GM19240 (cell line): ENCODE measurements at regions not wholly inside any gene's neighbourhood (a gene's known extent, or its start where the extent isn't known, plus 50 kb on each side); places are given as distances from the start of the nearest gene placed in this dataset.

Experiments
- DNase-seq: peaks from one replicate; pipeline ENCODE4 v3.0.0; 2011; ENCODE audit warnings: low spot score; ENCODE audit not compliant: insufficient read length

DNA sequence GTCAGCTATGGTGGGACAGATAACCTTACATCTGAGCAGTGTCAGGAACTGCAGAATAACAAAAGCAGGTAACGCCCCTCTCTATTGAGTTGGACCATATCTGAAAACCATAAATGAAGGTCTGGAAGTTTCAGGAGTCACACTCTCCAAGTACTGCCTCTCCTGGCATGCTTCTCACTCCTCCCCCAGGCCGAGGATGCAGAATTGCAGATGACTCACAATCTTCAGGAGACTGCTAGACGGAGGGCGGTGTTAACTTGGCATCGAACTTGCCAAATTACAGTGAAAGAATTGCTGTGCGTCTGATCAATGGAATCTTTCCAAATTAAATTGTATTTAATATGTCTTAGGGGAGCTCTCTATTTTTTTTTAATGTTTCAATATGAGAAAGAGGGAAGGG lies 67.1 kb upstream of the TRIM2 start:
- DNase-seq = no peak

DNA sequence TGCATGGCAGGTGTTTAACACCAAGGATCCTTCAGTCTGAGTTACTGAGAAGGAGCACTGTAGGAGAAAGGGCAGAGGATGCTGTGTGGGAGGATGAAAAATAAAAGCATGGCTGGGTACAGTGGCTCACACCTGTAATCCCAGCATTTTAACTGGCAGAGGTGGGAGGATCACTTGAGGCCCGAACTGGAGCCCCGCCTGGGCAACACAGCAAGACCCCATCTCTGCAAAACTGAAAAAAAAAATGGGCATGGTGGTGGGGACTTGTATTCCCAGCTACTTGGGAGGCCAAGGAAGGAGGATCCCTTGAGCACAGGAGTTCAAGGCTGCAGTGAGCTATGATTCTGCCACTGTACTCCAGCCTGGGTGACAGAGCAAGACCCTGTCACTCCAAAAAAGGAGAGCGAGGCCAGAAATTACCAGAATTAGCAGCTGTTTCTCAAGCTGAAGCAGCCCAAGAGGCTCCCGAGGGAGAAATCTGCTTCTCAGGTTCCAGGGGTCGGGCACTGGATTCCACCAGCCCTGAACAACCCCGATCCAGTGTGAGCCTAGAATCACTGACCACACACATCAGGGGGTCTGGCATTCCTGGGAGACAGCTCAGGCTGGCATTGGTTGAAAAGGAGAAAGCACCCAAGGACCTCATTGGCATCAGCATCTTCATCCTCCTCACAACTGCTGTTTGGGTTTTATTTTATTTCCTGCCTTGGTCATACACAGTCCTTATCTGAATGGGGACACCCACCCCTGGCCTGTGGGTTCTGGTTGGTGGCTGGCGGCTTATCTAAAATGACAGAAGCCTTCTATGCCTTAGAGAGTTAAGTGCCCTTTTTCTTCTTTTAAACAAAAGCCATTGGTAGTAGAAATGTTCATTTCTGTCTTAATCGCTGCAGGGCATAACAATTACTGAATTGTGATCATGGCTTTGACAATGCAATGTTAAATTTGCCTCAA lies 66.3 kb upstream of the TRIM2 start:
- no peak for DNase-seq

GRCh38 chr4:153138736-153139135 lies 65.5 kb upstream of the TRIM2 start:
- no peak for DNase-seq

DNA sequence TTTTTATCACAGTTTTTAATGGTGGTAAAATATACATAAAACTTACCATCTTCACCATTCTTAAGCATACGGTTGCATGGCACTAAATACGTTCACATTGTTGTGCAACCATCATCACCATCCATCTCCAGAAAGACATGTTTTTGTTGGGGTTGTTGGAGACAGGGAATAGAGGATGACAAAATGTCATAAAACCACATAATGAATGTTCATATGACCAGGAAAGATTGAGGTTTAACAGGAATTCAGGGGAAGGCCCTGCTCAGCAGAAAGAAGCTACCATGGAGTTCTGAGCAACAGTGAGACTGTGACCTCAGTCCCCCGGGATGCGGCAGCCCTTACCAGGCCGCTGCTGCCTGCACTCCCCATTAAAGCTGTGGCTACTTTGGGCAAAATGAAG lies 63.9 kb upstream of the TRIM2 start:
- DNase-seq = no peak

- DNase-seq = no peak
Measured at GRCh38 chr4:153141238-153141637, 63.0 kb upstream of the TRIM2 start.

DNA sequence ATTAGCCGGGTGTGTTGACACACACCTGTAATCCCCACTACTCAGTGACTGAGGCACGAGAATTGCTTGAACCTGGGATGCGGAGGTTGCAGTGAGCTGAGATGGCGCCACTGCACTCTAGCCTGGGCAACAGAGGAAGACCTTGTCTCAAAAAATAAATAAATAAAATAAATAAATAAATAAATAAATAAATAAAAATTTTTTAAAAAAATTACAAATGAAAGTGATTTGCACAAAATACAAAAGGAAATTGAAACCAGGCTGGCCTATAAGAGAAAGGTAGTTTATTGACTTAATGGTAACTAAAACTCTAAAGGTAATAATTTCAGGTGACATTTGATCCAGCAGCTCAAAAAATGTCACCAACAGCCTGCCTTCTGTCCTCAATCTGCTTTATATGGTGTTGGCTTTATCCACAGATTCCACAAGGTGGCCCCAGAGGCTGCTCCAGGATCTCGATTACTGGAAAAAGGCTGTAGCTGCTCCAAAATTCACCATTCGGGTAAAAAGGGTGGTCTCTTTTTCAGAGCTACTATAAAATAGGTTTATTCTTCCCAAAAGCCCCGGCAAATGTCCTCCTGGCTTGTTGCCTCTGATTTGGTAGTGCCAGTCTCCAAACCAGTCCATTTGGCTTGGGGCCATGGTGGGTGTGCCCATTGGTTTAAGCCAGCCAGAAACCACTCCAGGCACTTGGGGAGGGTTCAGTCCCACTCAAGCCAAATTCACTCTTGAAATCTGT lies 61.4 kb upstream of the TRIM2 start:
- no peak for DNase-seq

DNA sequence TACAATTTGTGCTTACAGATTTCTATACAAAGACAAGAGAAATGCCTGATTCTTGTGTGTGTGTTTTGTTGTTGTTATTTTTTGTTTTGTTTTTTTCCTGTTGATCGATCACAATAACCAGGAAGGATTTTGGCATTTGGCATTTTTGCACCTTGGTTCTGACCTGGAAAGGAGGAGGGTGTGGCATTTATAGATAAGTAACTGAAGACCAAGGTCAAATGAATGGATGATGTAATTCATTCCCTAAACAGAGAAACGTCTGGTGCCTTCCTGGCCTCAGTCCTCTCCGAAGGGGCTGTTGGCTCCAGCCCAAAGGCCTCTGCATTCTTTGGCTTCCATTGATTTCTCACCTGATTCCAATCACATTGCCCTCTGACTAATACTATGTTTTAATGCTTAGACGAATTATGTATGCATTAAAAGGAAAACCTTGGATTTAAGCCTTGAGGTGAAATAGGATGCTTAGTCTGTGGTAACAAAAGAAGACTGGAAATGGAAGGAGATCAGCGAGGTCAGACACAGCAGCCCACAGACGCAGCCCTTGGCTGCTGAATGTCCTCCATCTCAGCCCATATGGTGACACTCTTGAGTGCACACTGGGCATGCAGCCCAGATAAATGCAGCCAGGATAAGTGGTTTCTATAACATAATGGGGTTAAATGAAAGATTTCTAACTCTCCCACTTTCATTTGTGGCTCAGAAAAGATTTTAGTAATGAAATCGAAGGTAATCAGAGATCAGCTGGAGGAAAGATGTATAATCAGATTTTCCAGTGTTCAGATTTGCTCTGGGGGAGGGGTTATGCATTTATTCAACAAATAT lies 60.5 kb upstream of the TRIM2 start:
- DNase-seq = no peak

GRCh38 chr4:153146031-153146430 lies 58.2 kb upstream of the TRIM2 start:
- no peak for DNase-seq

DNA sequence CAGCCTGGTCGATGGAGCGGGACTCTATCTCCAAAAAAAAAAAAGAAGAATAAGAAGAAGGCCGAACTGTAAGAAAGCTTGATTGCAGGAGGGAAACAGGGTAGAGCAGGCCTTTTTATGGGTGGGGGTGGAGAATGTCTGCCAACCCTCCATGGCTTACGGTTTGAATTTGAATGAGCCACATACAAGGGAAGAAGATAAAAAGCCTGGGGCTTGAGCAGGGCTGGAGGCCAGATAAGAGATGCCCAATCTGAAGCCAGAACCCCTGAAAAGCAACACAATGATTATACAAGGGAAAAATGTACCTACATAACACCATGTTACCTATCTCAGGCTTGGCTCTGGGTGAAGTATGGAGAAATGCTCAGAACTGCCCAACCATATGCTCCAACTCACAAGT lies 57.3 kb upstream of the TRIM2 start:
- no peak for DNase-seq

DNA sequence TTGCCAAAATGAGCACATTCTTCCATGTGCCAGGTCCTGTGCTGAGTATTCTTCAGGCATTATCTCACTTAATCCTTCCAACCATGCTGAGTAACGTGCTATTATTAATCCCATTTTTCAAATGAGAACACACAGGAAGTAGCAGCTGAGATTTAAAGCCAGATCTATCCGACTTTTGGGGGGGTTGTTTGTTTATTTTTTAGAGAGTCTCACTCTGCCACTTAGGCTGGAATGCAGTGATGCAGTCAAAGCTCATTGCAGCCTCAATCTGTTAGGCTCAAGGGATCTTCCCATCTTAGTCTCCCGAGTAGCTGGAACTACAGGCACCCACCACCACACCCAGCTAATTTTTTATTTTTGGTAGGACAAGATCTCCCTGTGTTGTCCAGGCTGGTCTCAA lies 55.5 kb upstream of the TRIM2 start:
- no peak for DNase-seq

DNA sequence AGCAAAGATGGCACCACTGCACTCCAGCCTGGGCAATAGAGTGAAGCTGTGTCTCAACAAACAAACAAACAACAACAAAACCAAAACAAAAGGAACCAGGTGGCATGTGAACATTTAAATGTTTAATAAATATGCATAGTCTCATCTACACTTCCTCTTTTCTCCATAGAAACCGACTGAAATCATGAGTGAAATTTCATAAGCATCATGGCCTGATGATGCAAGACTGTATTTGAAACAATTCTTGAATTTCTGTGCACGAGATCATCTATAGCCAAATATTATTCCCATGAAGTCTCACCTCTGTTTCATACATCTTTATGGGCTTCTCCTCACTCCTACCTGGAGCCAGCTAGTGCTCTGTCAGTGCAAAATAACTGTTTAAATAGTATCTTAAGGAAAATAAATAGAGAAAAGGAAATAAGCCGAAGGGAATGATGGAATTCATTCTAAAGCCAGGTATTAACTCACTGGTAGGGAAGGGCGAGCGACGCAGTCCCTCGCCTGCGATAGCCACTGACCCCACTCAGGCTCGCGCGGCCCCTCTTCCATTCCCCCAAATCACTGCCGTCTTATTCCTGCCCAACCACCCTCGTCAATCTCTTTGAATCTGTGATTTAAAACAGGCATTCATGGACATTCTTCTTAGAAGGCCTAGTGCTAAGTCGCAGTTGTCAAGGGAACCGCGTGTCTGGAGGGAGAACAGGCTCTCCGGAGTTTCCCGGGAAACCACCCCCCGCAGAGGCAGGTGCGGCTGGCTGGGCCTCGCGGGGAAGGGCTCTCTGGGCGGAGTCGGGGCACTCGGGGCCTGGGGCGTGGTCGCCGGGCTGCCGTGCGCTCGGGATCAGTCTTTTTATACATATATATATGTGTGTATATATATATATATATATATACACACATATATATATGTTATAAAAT lies 52.4 kb upstream of the TRIM2 start:
- no peak for DNase-seq

DNA sequence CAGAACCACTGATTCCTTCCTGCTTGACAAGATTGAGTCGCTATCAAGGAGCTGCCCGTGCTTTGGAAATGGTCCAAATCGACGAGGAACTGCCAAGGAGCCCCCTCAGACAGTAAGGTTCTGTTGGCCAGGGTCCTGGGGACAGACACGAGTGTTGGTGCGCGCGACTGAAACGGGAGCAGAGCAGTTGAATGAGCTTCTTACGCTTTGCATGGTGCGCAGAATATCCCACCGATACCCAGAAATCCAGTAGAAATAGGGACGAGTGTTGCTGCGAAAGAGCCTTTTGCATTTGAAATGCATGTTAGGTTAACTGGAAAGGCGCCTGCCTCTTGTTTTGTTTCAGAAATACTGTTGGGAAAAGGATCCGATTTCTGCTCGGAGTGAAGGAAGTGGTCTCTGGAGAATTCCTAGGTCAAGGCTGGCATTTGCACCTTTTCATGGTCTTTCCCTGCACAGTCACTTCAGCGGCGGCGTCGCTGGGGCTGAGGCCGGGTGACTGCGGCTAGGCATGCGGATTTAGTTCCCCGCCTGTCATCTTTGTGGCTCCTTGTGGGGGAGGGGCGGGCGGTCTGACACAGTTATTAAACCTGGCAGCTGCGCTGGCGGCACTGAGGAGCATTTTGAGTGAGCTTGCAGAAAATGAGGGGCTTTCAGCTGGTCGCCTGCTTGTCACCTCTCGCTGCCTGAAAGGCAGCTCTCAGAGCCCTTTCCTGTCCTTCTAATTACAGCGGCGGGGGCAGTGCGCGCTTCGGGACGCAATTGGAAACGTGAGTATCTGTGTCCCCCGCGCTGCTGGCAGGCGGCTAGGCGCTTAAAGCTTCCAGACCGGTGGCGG lies 51.5 kb upstream of the TRIM2 start:
- no peak for DNase-seq

DNA sequence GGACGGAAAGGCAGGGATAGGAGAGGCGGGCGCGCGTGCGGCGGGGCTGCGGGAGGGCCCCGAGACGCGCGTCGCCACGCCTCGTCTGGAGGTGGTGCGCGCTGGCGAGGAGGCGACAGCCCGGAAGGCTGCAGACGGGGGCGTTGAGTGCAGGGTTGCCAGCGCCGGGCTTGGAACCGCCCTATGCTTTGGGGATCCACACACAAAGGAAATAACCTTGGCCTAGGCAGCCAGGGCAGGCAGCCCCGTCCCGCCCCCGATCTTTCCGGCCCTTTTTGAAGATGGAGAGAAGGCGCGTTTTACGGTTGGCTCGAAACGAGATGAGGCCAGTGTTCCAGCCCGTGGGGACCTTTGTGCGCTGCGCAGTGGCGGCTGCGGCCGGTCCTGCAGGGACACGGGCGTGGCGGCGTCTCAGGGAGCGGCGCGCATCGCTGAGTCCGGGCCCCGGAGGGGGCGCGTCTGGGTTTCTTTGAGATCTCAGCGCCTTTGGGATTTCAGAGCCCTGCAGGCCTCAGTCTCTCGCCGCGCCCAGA lies 50.8 kb upstream of the TRIM2 start:
- DNase-seq = no peak

DNA sequence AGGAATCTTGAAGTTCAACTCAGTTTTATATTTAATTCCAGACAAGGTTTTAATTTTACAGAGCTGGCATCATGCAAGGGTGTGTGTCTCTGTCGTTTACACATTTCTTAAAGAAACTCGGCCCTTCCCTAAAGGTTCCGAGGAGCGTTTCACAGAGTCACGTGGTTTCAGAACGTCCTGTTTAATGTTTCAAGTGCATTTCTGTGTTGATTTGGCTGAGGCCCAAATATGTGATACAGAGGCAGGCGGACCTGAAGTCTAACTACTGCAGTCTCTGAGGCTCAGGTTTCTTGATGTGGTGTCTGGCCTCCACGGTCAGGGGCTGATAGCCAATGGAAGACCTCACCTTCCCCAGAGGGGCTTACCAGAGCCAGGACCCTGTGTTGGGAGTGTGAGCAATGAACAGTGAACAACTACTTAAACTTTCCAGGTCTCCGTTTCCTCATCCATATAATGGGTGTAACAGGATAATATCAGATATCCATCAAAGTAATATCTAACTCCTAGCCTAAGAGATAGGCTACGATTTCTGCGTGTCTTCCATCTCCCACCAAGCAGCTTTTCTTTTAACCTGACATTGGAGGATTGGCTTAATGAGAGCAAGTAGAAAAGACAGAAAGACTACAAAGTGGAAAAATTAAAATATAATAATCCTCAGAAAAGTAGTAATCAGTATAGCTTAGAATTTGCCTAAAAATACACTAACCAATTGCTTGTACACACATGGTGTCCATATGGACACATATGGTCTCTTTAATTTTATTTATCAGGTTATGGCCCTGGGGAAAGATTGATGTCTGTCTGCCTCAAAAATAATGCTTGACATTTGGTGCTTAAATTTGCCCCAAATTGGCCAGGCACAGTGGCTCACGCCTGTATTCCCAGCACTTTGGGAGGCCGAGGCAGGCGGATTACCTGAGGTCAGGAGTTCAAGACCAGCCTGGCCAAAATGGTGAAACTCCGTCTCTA lies 50.0 kb upstream of the TRIM2 start:
- no peak for DNase-seq
